Heart left ventricle (tissue), 16 donors: ENCODE measurements at regions not wholly inside any gene's neighbourhood (a gene's known extent, or its start where the extent isn't known, plus 50 kb on each side); places are given as distances from the start of the nearest gene placed in this dataset.

ENCODE experiments used
- ATAC-seq, 4 donors: fragments of 200-7000 bp; cut with Tn5 transposase; one replicate each; pipeline ENCODE4 v1.9.1; 2020 to 2022; ENCODE audit warnings: moderate library complexity in 4 of 4, mild to moderate bottlenecking in 3 of 4, moderate number of reproducible peaks in 1 of 4
- DNase-seq, 5 donors: peaks; one replicate each; pipeline ENCODE4 v3.0.0-alpha.2; 2020
- H3K27ac ChIP-seq, 12 donors: fragments of 200-600 bp; sonication (generic) in 4 of 12; one replicate each; pipeline versions ENCODE4 v1.5.0 to v1.8.0; 2016 to 2022; ENCODE audit warnings: mild to moderate bottlenecking in 2 of 12
- H3K27me3 ChIP-seq, 9 donors: fragments of 200-600 bp; sonication (generic) in 2 of 9; one replicate each; pipeline versions ENCODE4 v1.5.1 to v1.8.0; 2016 to 2022; ENCODE audit warnings: mild to moderate bottlenecking in 3 of 9
- H3K36me3 ChIP-seq, 9 donors: fragments of 200-600 bp; sonication (generic) in 2 of 9; one replicate each; pipeline versions ENCODE4 v1.5.0 to v1.8.0; 2018 to 2022; ENCODE audit warnings: mild to moderate bottlenecking in 2 of 9
- H3K4me1 ChIP-seq, 12 donors: fragments of 200-600 bp; sonication (generic) in 4 of 12; one replicate each; pipeline versions ENCODE4 v1.5.0 to v1.8.0; 2016 to 2022; ENCODE audit warnings: mild to moderate bottlenecking in 3 of 12
- H3K4me3 ChIP-seq, 12 donors: fragments of 200-600 bp; sonication (generic) in 4 of 12; one replicate each; pipeline versions ENCODE4 v1.5.0 to v1.8.0; 2017 to 2022; ENCODE audit warnings: mild to moderate bottlenecking in 9 of 12, moderate library complexity in 4 of 12
- H3K9me3 ChIP-seq, 12 donors: fragments of 200-600 bp; sonication (generic) in 4 of 12; one replicate each; pipeline versions ENCODE4 v1.5.0 to v1.8.0; 2016 to 2022; ENCODE audit warnings: mild to moderate bottlenecking in 1 of 12
- CTCF ChIP-seq, 12 donors: fragments of 200-600 bp; sonication (generic) in 4 of 12; IDR thresholded peaks; one replicate each; pipeline versions ENCODE4 v1.5.0 to v1.8.0; 2018 to 2022; ENCODE audit warnings: antibody characterized with exemption in 12 of 12, mild to moderate bottlenecking in 5 of 12
- POLR2A ChIP-seq, 2 donors: fragments of 450-650 bp; IDR thresholded peaks; one replicate each; pipeline ENCODE4 v1.6.1; 2017; ENCODE audit warnings: antibody characterized with exemption in 2 of 2, mild to moderate bottlenecking in 2 of 2, moderate library complexity in 2 of 2
- WGBS, 4 donors: extraction: QIAGEN DNeasy Blood & Tissue Kit in 2 of 4; methylation state at CpG; one replicate each; pipeline versions ENCODE4 v1.1.5 to v1.1.7; 2013 to 2018; 5-methylcytosine and 5-hydroxymethylcytosine counted together
- intact Hi-C, 10 donors: fragments of 100-400 bp; cut with DNase I; formaldehyde crosslinking; loops; one replicate each; pipeline versions ENCODE4 v1.11.1 to v1.14.2; 2022
- donor health status: ischemic (EF 13 %, LVEDD 7.1; RV severe dilation, severe dysfunction).
- donor health status: healthy with polysubstance abuse.
- donor health status: DM: no; HTN: yes; CAD: no.
- donor health status: DM: no; HTN: no; CAD: no.
- donor health status: ischemic (EF 25% LVEDD 6.9; RV normal size, moderate dysfunction).
- donor health status: ischemic (EF 25% LVEDD 5.7; RV mildly dilated, moderate dysfunction).
- donor health status: healthy.
- donor health status: DM: yes; HTN: yes; CAD: no.
- donor health status: ischemic (EF 35%, LVEDD 5.7; RV mildly dilated, moderate dysfunction).
- donor health status: nonischemic (EF 11% LVEDD 7.7; RV severe dilation, severe dysfunction).
- donor health status: DM: yes; HTN: yes; CAD: no.
- donor health status: PGD.
- donor health status: ischemic (EF 29% LVEDD 5.4; RV normal size, mild dysfunction).
- donor health status: nonischemic (EF 23%, LVEDD 6.1; RV moderate dilation, normal function).

- H3K4me1 ChIP-seq, result no peaks in the 10 kb centered on the region
- no peaks in the 10 kb centered on the region for H3K36me3 ChIP-seq
- 53 to 63% (median 58%) methylated on average over 1 of the region's 1 CpG for WGBS, 4 donors
- H3K27me3 ChIP-seq, result no peaks in the 10 kb centered on the region
- ATAC-seq (no peak), DNase-seq (no peak)
- TF ChIP-seq CTCF (IDR thresholded peaks at IDR 0.05) (no peak), POLR2A (IDR thresholded peaks at IDR 0.05) (no peak)
- intact Hi-C loops, result no loop called here
- no peak overlapping the region for H3K27ac ChIP-seq
- H3K4me3 ChIP-seq, result no peak overlapping the region
- H3K9me3 ChIP-seq, result peaks cover 0 to 3% (median 0%) of the 10 kb centered on the region in 12 donors
Measured at GRCh38 chr5:23217159-23217558, 290.2 kb upstream of the PRDM9 start.

GRCh38 chr5:23216345-23216744, 291.1 kb upstream of the PRDM9 start:
- intact Hi-C loops, result no loop called here
- H3K9me3 ChIP-seq, result peaks cover 0 to 3% (median 0%) of the 10 kb centered on the region in 12 donors
- H3K36me3 ChIP-seq, result no peaks in the 10 kb centered on the region
- no peak overlapping the region for H3K27ac ChIP-seq
- no peak for ATAC-seq
- no peak for DNase-seq
- H3K4me3 ChIP-seq, result no peak overlapping the region
- H3K4me1 ChIP-seq, result no peaks in the 10 kb centered on the region
- no peaks in the 10 kb centered on the region for H3K27me3 ChIP-seq
- WGBS, 4 donors, result 85 to 88% (median 86%) methylated on average over 5 of the region's 5 CpGs
- TF ChIP-seq POLR2A (IDR thresholded peaks at IDR 0.05) (no peak), CTCF (IDR thresholded peaks at IDR 0.05) (no peak)

- no peak for DNase-seq
- no peaks in the 10 kb centered on the region for H3K36me3 ChIP-seq
- H3K4me1 ChIP-seq, result no peaks in the 10 kb centered on the region
- no peak overlapping the region for H3K27ac ChIP-seq
- TF ChIP-seq CTCF (IDR thresholded peaks at IDR 0.05) (peak; percentile 41 to 69 (median 53)), POLR2A (IDR thresholded peaks at IDR 0.05) (no peak)
- ATAC-seq, result no peak
- H3K27me3 ChIP-seq, result no peaks in the 10 kb centered on the region
- intact Hi-C loops, result no loop called here
- H3K4me3 ChIP-seq, result no peak overlapping the region
- H3K9me3 ChIP-seq, result no peaks in the 10 kb centered on the region
- 0 to 6% (median 4%) methylated on average over 1 of the region's 1 CpG for WGBS, 4 donors
Measured at GRCh38 chr5:23208959-23209431, 298.4 kb upstream of the PRDM9 start.

- peaks cover 0 to 9% (median 0%) of the 10 kb centered on the region in 12 donors for H3K9me3 ChIP-seq
- no peaks in the 10 kb centered on the region for H3K27me3 ChIP-seq
- no peak for DNase-seq
- intact Hi-C loops, result no loop called here
- no peaks in the 10 kb centered on the region for H3K36me3 ChIP-seq
- H3K27ac ChIP-seq, result no peak overlapping the region
- no peaks in the 10 kb centered on the region for H3K4me1 ChIP-seq
- no peak for TF ChIP-seq POLR2A (IDR thresholded peaks at IDR 0.05)
- TF ChIP-seq CTCF (IDR thresholded peaks at IDR 0.05), result no peak
- H3K4me3 ChIP-seq, result no peak overlapping the region
- ATAC-seq, result no peak
Measured at GRCh38 chr5:23204111-23204510, 303.3 kb upstream of the PRDM9 start.
